Right forelimb (tissue), 1 donor: ENCODE measurements at regions not wholly inside any gene's neighbourhood (a gene's known extent, or its start where the extent isn't known, plus 50 kb on each side); places are given as distances from the start of the nearest gene placed in this dataset.

Experiments
- DNase-seq: peaks from one replicate; pipeline ENCODE4 v3.0.0-alpha.2; 2018

DNA sequence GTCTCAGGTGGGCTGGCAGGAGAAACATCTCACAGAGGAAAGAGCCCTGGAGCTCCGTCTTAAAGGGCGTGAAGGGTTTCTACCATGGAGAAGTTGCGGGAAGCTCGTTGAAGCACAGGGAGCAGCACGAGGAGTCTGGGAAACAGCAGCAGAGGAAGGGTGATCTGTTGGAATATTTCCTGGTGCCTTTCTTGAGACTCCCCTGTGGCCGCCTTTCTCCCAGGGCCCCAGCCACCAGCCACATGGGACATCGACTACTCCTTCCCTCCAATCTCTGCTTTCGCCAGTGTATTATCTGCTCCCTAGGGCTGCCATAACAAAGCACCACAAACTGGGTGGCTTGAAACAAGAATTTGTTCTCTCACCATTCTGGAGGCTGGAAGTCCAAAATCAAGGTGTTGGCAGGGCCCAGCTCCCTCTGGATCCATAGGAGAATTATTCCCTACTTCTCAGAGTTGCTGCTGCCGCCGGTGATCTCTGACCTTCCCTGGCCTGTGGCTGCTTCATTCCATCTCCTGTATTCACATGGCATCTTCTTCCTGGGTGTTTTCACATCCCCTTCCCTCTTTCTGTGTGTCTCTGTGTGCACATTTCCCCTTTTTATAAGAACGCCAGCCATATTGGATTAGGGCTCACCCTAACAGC is 152.8 kb upstream of the GSC start:
- no peak for DNase-seq

GRCh38 chr14:94921882-94922585 is 152.1 kb upstream of the GSC start:
- DNase-seq = no peak

- DNase-seq = no peak
These were observed 151.5 kb upstream of the GSC start for GRCh38 chr14:94921456-94921855.

DNA sequence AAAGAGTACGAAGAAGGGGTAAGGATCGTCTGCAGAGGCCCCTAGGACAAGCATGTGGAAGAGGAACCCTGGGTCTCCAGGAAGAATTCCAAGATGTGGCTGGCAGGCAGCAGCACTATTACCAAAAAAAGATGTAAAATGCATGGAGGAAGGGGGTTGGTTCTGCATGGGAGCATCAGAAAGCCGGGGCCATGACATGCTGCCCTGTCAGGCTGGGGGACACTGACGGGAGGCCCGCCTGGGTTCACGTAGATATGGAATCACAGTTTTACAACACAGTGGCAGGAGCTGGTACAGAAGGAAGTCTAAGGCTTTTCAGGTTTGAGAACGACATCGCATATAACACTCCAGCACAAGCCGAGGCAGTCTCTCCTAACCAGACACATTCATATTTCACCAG is 150.0 kb upstream of the GSC start:
- no peak for DNase-seq

- DNase-seq = no peak
These were observed 149.0 kb upstream of the GSC start for GRCh38 chr14:94918896-94919295.

DNA sequence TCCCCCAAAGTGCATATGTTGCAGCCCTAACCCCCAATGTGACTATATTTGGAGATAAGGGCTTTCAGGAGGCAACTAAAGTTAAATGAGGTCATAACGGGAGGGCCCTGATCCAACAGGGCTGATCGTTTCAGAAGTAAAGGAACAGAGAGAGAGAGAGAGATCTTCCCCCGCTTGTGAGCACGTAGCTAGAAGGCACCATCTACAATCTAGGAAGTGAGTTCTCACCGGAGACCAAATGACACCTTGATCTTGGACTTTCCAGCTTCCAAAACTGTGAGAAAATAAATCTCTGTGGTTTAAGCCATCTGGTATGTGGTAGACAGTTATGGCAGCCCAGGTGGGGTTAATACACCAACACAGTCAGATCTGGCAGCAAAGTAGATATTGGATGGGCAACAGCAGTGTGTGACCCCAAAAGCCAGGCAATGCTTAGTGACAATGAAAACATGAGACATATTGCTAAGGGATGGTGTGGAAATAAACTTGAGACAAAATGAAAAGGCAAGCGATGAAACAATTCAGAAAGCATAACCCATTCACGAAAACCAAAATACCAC is 147.2 kb upstream of the GSC start:
- DNase-seq = no peak

- DNase-seq = no peak
These were observed 144.3 kb upstream of the GSC start for GRCh38 chr14:94914191-94914590.

GRCh38 chr14:94907626-94908261 is 137.8 kb upstream of the GSC start:
- no peak for DNase-seq

- DNase-seq = no peak
These were observed 137.2 kb upstream of the GSC start for GRCh38 chr14:94906991-94907587.

- DNase-seq = no peak
These were observed 136.7 kb upstream of the GSC start for GRCh38 chr14:94906577-94906976.

DNA sequence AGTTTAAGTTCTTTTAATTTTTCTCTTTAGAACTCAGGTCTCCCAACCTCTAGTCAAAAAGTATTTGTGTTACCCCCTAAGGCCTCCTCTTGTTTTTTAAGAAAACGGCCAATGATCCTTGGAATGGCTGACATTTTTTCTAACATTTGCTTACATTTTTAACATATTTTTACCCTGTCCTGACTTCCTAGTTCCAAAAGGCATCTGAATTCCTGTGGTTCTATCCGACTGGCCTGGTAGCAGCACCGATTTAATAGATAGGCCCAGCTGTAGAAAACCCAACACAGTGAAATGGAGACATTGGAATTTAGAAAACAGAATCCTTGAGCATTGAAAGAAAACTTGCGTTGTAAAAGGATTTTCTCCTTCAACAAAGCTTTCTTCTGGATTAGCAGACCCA is 134.7 kb upstream of the GSC start:
- DNase-seq = no peak

GRCh38 chr14:94903883-94904282 is 134.0 kb upstream of the GSC start:
- DNase-seq = no peak

DNA sequence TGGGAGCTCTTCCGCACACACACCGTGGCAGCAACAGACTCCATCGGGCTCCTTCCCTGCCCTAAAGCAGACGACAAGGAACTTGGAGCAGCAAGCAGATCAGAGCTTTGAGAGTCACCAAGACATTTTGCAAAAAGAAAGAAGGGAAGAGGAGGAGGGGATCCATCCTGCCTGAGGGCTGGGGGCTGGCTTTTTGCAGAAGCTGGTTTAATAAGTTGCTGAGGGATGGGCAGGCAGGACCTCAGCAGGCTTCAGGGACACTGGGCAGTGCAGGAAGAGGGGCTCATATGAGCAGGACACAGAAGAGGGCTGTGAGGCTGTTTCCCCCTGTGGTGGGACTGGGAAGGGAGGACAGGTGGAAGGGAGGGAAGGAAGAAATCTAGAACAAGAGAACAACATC is 133.4 kb upstream of the GSC start:
- no peak for DNase-seq

GRCh38 chr14:94897561-94897960 is 127.6 kb upstream of the GSC start:
- no peak for DNase-seq

DNA sequence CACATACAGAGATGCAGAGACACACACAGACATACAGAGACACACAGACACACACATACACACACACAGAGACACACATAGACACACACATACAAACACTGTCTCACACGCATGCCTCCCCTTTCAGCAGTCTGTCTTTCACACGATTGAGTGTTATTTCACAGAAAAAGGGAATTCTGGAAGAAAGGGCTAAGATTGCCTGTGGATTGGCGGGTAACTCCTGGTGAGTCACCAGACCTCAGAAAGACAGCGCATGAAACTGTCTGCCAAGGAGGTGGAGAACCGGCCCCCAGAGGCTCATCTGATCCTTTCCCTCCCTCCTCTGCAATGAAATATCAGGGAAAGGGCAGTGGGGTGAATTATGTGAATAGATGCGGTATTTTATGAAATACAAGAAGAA is 127.2 kb upstream of the GSC start:
- no peak for DNase-seq

DNA sequence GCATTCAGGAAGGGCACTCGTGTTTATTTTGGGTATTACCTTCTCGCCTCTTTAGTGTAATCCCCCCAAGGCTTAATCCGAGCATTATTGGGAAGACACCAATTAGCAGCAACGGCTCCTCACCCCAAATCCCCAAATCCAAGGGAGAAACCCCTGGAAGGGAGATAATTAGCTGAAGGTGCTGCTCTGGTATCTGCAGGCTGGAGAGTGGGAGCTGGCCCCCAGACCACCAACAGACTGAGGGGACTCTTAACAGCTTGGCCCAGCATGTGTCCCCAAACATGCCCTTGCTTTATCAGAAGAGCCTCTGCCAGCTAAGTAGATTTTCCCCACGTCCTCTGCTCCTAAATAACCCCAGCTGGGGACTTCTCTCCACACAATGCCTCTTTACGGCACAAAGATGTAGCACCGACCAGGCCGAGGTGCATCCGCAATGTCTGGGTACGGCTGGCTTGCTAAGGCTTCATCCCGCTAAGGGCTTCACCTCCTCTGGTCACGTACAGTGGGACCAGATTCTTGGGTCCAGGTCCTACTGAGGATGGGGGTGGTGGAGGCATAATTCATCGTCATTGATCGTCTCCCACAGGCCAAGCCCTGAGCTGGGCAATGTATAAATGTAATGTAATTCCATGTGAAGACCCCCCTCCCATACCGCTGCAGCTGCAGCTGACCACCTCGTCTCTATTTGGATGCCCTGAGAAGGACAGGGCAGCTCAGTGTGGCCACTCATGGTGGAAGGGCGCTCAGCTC is 123.7 kb upstream of the GSC start:
- DNase-seq = no peak

DNA sequence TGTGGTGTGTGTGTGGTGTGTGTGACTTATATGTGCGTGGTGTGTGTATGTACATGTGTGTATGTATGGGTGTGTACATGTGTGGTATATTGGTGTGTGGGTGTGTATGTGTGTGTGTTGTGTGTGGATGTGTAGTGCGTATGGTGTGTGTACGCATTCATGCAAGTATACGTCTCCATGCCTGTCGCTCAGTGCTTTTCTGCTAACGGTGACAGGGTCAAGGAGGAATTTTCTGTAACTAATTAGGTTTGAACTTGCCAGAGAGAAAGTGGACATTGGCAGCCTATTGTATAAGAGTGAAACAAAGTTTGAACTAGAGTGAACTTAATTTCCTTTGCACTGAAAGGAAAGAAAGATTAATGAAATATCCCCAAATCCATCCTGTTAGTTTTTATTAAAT is 120.9 kb upstream of the GSC start:
- DNase-seq = no peak

DNA sequence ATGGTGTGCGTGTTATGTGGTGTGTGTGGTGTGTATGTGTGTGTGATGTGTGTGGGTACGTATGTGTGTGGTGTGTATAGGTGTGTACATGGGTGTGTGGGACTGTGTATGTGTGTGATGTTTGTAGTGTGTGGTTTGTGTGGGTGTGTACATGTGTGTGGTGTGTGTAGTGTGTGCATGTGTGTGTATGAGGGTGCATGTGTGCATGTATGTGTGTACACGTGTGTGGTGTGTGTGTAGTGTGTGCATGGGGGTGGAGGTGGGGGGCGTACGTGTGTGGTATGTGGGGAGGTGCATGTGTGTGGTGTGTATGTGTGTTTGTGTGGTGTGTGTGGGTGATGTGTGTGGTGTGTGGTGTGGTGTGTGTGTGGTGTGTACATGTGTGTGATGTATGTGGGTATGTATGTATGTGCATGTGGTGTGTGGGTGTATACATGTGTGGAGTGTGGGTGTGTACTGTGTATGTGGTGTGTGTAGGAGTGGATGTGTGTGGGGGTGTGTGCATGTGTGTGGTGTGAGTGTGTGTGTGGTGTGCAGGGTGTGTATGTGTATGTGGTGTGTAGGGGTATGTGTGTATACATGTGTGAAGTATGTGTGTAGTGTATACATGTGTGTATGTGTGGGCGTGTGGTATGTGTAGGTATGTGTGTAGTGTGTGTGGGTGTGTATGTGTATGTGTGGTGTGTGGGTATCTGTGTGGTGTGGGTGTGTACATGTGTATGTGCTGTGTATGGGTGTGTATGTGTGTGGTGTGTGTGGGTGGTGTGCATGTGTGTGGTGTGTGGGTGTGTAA is 119.8 kb upstream of the GSC start:
- DNase-seq = no peak

- DNase-seq = no peak
These were observed 118.2 kb upstream of the GSC start for GRCh38 chr14:94888121-94888520.

DNA sequence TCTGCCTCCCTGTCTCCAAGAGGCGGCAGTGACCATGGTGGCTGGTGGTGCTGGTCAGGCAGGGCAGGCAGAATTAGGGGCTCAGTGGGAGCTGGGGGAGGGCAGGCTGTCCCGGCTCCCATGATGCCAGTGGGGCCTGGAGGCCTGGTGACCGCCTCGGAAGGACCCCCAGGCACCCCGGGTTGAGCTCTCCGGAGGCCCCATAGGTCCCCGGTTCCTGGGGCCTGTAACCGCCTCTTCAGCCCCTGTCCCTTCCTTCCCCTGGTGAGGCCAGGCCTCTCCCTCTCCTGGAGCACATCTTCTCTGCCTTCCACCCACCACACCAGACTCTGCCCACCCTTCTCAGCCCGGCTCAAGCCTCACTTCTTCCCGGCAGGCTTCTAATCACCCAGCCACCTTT is 117.7 kb upstream of the GSC start:
- no peak for DNase-seq

GRCh38 chr14:94886931-94887330 is 117.0 kb upstream of the GSC start:
- DNase-seq = no peak
